HG03060 (cell line): ENCODE measurements at regions not wholly inside any gene's neighbourhood (a gene's known extent, or its start where the extent isn't known, plus 50 kb on each side); places are given as distances from the start of the nearest gene placed in this dataset.

Source experiments
- ATAC-seq: cut with Tn5 transposase; IDR thresholded peaks from one replicate; pipeline ENCODE4 v1.9.1; 2021; ENCODE audit warnings: low read depth, moderate number of reproducible peaks; ENCODE audit not compliant: unreplicated experiment

DNA sequence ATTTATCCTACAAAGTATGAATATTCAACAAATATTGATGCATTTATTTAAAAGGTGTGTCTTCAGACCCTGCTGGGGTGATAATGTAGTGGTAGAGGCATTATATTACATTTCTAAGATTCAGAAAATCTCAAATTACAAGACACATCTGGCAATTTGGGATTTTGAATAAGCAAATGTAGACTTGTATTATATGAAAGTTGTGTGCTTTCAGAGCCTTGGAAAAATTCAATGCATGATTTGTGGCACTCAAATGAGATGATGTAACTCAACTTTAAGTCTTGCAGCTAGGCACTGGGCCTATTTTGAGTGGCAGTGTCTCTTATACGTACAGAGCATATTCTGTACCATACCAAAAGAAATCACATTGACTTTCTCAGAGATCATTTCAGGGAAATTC is 214.4 kb downstream of the ETS1 start:
- no peak for ATAC-seq

GRCh38 chr11:128367573-128367972 is 219.8 kb downstream of the ETS1 start:
- peak; percentile 70 for ATAC-seq

- ATAC-seq: no peak
Measured at GRCh38 chr11:128365044-128365443, 222.3 kb downstream of the ETS1 start.

GRCh38 chr11:128361451-128362020 is 225.8 kb downstream of the ETS1 start:
- no peak for ATAC-seq

DNA sequence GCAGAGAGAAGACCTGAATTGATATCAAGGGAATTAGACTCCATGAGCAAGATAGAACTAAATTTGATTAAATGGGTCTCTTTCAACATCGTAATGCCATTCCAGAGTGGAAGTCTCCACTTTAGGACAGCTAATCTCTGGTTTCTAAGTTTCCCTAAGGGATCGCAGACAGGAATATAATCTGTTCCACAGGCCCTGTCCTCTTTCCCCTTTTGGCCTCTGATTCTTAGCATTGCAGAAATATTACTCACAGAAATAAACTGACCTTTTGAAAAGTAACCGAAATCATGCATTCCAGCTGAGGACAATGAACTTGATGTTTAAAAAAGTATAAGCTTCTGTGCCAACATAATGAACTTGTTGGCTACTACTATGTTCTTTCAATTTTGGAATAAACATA is 227.8 kb downstream of the ETS1 start:
- no peak for ATAC-seq

DNA sequence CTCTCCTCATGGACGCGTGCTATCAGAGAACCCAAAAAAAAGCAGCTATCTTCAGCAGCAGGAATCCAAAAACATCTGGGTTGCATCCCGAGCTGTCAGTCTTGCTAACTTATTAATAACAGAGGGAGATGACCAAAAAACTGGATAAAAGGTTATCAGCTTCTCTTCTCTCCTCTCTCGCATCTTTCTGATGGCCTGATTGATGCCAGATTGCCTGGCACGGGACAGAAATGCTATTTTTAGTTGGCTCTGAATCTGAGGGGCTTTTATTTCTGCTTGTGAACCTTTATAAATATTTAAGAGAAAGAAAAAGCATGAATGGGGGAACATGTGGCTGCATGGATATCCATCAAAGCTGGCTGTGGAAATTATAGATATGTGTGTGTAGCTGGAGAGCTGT is 230.3 kb downstream of the ETS1 start:
- ATAC-seq: no peak

DNA sequence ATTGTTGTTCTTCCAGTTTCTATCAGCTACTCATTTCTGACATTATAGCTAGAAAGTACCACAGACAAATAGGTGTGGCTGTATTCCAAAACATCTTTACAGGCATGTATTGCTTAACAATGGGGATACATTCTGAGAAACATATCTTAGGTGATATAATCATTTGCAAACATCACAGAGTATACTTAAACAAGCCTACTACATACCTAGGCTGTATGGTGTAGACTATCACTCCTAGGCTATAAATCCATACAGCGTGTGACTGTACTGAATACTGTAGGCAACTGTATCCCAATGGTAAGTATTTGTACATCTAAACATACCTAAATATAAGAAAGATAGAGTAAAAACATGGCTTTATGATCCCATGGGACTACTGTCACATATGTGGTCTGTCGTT is 231.8 kb downstream of the ETS1 start:
- ATAC-seq: no peak

DNA sequence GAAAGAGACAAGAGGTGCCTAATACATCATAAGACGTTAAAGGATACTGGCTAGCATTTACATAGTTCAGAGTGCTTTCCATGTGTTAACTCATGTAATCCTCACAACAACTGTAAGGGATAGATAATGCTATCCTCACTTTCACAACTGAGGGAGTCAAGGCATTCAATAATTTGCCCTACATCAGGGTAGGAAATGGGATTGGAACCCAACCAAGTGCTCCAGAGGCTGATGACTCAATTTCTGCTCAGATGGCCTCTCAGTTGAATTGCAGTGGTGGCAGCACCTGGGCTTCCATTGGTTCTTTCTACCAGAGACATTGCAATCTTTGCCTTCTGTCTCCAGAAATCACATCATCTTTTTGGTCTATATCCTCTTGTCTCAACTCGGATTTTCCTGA is 232.9 kb downstream of the ETS1 start:
- ATAC-seq: no peak

DNA sequence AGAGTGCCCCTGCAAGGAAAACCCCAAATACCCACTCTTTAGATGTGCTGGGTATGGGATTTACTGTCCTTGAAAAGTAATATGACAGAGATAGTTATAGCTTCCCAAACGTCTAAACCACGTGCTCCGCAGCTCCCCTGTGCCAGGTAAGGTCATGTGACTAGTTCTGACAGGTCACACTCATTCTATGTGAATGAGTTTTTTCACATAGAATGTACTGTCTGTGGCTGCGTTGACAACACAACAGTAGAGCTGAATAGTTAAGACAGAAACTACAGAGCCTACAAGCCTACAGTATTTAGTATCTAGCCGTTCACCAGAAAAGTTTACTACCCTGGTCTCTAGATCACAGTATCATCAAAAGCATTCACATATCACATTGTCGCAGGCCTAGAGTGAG is 236.2 kb downstream of the ETS1 start:
- ATAC-seq: no peak

DNA sequence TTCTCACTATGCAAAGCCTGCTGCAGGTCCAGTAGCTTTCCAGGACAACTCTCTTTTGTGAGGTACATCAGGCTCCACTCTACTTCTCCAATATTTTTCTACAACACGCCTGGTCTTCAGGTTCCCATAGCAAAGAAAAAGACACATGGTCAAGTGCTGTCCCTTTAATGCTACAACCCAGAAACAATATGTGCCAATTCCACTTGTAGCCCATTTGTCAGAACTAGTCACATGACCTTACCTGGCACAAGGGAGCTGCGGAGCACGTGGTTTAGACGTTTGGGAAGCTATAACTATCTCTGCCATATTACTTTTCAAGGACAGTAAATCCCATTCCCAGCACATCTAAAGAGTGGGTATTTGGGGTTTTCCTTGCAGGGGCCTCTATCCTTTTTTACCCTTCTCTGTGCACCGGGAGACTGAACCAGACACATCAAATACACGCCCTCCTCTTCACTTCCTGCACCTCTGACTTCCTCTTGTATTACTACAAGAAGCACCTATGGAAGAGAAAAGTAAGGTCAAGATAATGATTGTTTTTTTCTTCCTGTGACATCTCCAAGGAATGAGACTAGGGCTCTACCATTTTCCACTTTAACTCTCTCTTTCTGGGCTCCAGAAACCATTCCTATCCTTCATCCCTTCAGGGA is 237.6 kb downstream of the ETS1 start:
- no peak for ATAC-seq

GRCh38 chr11:128346804-128347203 is 240.6 kb downstream of the ETS1 start:
- no peak for ATAC-seq

- no peak for ATAC-seq
Measured at GRCh38 chr11:128345316-128345715, 242.0 kb downstream of the ETS1 start.

DNA sequence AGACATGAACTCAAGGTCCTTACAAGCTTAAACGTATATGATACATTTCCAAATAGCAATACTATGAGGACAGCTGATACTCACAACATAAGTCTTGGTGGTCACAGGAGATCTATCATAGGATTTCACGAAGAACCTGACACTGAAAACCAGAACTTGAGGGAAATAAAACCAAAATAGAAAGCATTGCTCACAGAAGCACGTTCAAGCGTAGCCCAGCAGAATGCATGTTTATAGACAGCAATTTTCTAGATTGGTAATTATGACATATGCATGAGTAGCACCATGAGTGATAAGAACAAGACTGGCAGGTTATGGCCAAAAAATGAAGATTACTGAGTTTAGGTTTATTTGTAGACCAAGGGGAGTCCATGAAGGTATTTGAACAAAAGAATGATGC is 243.5 kb downstream of the ETS1 start:
- ATAC-seq: no peak

- no peak for ATAC-seq
Measured at GRCh38 chr11:128343135-128343514, 244.2 kb downstream of the ETS1 start.

DNA sequence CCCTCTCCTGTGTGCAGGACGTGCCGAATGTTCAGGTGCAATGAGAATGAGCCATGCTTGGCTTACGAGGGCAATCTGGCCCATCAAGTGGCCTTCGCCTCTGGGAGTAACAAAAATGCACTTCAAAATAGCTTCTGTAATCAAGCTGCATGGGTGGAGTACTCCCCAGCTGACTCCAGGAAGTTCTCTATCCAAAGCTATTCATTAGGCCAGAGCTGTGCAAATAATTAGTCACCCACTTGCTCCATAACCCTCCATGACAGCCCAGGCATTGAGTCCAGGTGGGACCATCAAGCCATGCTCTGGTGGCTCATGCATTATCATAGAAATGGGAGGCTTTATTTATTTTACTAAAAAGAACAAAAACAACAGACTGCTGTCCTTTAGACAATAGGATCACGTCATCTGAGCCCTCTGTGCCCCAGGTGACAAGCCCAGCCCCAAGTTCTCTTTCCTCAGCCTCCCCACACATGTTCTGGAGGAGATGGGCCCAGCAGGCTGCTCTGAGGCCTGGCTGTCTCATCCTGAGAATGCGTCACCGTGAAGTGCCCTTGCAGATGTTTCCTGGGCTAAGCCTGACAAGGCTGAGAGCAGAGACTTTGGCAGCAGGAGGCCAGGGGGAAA is 244.7 kb downstream of the ETS1 start:
- ATAC-seq: peak; percentile 79

GRCh38 chr11:128341280-128342248 is 245.8 kb downstream of the ETS1 start:
- no peak for ATAC-seq

GRCh38 chr11:128339792-128340191 is 247.6 kb downstream of the ETS1 start:
- no peak for ATAC-seq

- no peak for ATAC-seq
Measured at GRCh38 chr11:128338811-128339210, 248.5 kb downstream of the ETS1 start.

- no peak for ATAC-seq
Measured at GRCh38 chr11:128336203-128336602, 251.2 kb downstream of the ETS1 start.

DNA sequence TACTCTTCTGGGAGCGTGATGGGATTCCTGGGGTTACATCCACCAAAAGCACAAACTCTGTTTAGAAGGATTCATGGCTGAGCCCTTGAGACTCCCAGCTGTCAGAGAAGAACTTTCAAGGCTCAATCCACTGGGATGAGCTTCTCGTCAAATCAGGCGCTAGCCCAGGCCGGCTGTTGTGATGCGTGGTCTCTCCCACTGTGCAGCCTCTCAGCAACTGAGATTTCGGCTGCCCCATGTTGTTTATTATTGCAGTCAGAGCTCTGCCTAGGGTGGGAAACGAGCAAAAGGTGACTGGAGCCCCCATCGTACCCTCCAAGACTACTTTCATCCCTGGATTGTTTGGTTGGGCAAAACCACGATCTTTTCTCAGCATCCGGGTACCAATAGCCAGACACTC is 251.6 kb downstream of the ETS1 start:
- ATAC-seq: no peak
